ENCODE measurements at regions not wholly inside any gene's neighbourhood (a gene's known extent, or its start where the extent isn't known, plus 50 kb on each side); places are given as distances from the start of the nearest gene placed in this dataset.
"Not testable (repeated sequence)": the region's sequence is repeated elsewhere in the genome, so short reads cannot be mapped to it uniquely, and the experiment has no call there.

DNA sequence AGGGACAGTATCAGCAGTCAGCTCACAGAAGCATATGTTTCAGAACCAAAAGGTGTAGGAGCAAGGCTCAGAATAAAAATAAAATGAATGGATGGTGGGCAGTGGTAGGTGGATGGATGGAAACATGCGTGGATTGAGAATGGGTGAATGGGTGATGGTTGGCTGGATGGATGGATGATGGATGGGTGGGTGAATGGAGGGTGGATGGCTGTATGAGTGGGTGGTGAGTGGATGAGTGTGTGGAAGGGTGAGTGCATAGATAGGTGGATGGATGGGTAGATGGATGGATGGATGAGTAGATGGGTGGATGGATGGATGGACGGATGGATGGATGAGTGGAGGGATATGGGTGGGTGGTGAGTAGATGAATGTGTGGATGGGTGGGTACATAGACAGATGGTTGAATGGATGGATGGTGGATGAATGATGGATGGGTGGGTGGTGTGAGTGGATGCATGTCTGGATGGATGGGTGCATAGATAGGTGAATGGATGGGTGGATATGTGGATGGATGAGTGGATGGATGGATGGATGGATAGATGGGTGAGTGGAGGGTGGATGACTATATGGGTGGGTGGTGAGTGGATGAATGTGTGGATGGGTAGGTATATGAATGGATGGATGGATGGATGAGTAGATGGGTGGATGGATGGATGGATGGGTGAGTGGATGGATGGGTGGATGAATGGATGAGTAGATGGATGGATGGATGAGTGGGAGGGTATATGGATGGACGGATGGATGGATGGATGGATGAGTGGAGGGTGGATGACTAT is 164.2 kb downstream of the C9orf50 start:
- no peaks in the 10 kb centered on the region for H3K27me3 Mint-ChIP-seq
- peak overlapping the region; percentile 12 for H3K27ac Mint-ChIP-seq
- H3K4me3 Mint-ChIP-seq: no peak overlapping the region
- no peaks in the 10 kb centered on the region for H3K36me3 Mint-ChIP-seq (ENCODE audit: low read depth)
- H3K4me1 Mint-ChIP-seq (ENCODE audit: low read depth): peaks cover 50% of the 10 kb centered on the region
- no peaks in the 10 kb centered on the region for H3K9me3 Mint-ChIP-seq

DNA sequence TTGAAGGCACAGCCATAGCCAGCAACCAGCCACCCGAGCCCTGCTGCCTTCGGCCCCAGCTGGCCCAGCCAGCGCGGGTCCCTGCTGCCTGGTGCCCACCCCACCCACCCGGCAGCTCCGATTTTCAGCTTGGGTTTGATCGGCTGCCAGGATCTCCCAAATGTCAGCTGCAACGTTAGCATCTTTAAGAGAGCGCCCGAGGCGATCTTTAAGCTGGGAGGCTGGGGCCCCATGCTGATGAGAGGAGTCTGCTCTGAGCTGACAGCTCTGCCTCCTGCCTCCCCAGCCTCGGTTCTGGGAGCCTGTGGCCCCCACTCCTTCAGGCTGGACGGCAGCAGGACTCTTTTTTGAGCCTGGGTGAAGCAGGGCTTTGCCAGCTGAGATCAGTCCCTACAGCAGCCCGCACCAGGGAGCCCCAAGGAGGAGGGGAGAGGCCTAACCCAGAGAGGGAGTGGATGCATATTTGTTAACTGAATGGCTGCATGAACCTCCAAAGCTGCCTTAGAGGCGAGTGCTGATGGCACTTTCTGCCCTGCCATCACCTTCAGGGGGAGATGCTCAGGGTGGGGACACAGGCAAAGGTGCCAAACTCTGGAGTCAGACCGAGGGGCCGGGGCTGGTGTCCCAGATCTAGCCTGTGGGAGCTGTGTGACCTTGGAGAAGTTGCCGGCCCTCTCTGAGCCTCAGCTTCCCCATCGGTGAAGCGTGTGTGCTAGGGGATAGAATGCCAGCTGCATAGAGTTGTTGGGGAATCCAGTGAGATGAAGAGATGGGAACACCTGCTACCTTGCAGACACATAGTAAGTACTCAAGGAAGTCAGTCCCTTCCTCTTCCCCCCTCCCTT is 165.5 kb downstream of the C9orf50 start:
- Mint-ChIP-seq H3K9me3 (no peaks in the 10 kb centered on the region), H3K27me3 (no peaks in the 10 kb centered on the region), H3K4me1 (ENCODE audit: low read depth) (peaks cover 45% of the 10 kb centered on the region), H3K4me3 (no peak overlapping the region), H3K27ac (peak overlapping the region; percentile 58), H3K36me3 (ENCODE audit: low read depth) (no peaks in the 10 kb centered on the region)

DNA sequence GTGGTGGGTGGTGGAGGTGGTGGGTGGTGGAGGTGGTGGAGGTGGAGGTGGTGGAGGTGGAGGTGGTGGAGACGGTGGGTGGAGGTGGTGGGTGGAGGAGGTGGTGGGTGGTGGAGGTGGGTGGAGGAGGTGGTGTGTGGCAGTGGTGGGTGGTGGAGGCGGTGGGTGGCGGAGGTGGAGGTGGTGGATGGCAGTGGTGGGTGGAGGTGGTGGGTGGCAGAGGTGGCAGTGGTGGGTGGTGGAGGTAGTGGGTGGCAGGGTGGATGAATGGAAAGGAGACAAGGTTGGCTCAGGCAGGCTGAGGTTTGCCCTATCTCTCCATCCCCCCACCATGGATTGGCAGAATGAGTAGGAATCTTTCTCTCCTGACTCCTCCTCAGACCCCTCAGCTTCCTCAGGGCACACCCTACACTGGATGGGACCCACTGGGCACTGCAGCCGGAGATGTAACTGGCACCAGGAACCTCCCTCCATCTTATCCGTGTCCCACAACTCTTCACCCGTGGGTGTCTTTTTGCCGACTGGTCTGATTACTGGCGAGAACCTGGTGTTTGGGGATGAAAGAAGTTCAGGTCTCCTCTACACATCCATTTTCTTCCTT is 166.3 kb downstream of the C9orf50 start:
- Mint-ChIP-seq H3K4me3 (peak overlapping the region; percentile 30), H3K27me3 (no peaks in the 10 kb centered on the region), H3K36me3 (ENCODE audit: low read depth) (no peaks in the 10 kb centered on the region), H3K9me3 (no peaks in the 10 kb centered on the region), H3K4me1 (ENCODE audit: low read depth) (peaks cover 41% of the 10 kb centered on the region), H3K27ac (peak overlapping the region; percentile 58)

DNA sequence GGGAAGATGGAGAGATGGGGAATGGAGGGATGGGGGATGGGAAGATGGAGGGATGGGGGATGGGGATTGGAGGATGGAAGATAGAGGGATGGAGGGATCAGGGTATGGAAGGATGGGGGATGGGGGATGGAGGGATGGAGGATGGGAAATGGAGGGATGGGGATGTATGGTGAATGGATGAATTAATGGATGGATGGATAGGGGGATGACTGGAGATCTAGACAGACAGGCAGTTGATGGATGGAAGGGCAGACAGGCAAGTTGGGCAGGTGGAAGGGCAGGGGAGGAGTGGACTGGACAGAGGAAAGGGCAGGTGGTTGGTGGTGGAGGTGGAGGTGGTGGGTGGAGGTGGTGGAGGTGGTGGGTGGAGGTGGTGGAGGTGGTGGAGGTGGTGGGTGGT is 167.2 kb downstream of the C9orf50 start:
- H3K4me1 Mint-ChIP-seq (ENCODE audit: low read depth): peaks cover 34% of the 10 kb centered on the region
- H3K27me3 Mint-ChIP-seq: no peaks in the 10 kb centered on the region
- no peaks in the 10 kb centered on the region for H3K9me3 Mint-ChIP-seq
- H3K4me3 Mint-ChIP-seq: no peak overlapping the region
- peak overlapping the region; percentile 83 for H3K27ac Mint-ChIP-seq
- no peaks in the 10 kb centered on the region for H3K36me3 Mint-ChIP-seq (ENCODE audit: low read depth)

DNA sequence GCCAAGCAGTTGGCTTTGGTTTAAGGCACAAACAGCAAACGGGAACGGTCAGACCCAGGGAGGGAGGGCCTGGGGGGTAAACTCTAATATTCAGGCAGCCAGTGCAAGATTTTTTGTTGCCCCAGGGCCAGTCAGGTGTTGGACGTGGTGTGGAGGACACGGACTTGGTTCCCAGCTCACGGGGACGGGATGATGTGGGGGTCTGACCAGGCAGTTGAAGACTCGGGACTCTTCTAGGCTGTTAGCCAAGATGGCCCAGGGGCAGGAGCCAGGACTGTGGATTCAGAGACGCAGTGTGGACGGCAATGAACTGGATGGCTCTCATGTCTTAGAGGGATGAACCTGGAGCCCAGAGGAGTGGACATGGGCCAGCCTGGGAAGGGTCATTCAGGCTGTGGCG is 169.2 kb downstream of the C9orf50 start:
- Mint-ChIP-seq H3K27ac (no peak overlapping the region), H3K36me3 (ENCODE audit: low read depth) (no peaks in the 10 kb centered on the region), H3K4me3 (no peak overlapping the region), H3K4me1 (ENCODE audit: low read depth) (peaks cover 17% of the 10 kb centered on the region), H3K27me3 (no peaks in the 10 kb centered on the region), H3K9me3 (no peaks in the 10 kb centered on the region)

DNA sequence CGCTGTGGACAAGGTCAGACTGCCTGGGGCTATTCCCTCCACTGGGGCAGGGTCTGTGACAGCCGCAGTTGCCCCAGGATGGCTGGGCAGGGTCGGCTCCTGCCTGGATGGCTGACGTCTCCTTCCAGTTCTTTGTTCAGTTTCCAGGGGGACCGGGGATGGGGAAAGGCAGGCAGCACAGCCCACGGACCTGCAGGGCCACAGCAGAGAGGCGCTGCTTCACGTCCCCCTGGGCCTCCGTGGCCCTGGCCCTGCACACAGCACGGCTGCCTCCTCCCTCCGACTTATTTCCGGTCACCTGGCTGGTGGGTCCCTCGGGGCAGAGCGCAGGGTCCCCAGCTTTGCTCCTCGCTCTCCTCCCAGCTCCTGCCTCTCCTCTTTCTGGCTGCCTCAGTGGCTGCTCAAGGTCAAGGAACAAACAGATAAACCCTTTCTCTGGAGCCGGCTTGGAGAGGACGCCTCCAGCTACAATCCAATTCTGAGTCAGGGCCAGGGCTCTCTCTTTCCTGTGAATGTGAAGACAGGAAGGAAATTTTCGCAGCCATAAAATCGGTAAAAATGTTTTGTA is 169.7 kb downstream of the C9orf50 start:
- Mint-ChIP-seq H3K36me3 (ENCODE audit: low read depth) (no peaks in the 10 kb centered on the region), H3K4me3 (no peak overlapping the region), H3K27ac (no peak overlapping the region), H3K27me3 (no peaks in the 10 kb centered on the region), H3K9me3 (no peaks in the 10 kb centered on the region), H3K4me1 (ENCODE audit: low read depth) (peaks cover 12% of the 10 kb centered on the region)

DNA sequence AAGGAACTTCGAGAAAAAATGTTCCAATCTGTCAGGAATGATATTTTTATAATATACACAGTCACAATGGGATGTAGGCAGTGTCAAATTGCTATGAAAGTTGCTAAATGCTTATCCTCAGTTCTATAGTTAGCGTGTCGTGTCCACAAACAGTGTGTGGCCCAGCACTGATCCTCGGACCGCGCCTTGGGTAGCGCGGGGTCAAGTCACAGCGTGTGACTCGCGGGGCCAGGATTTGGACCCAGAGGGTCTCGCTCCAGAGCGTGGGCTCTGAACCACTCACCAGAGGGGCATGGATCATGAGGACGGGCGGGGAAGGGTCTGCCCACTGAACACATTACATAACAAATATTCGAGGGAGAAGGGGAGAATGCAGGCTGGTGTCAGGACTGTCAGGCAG is 171.8 kb downstream of the C9orf50 start:
- H3K36me3 Mint-ChIP-seq (ENCODE audit: low read depth): no peaks in the 10 kb centered on the region
- no peaks in the 10 kb centered on the region for H3K27me3 Mint-ChIP-seq
- H3K27ac Mint-ChIP-seq: no peak overlapping the region
- H3K4me1 Mint-ChIP-seq (ENCODE audit: low read depth): peaks cover 7% of the 10 kb centered on the region
- no peak overlapping the region for H3K4me3 Mint-ChIP-seq
- H3K9me3 Mint-ChIP-seq: no peaks in the 10 kb centered on the region

DNA sequence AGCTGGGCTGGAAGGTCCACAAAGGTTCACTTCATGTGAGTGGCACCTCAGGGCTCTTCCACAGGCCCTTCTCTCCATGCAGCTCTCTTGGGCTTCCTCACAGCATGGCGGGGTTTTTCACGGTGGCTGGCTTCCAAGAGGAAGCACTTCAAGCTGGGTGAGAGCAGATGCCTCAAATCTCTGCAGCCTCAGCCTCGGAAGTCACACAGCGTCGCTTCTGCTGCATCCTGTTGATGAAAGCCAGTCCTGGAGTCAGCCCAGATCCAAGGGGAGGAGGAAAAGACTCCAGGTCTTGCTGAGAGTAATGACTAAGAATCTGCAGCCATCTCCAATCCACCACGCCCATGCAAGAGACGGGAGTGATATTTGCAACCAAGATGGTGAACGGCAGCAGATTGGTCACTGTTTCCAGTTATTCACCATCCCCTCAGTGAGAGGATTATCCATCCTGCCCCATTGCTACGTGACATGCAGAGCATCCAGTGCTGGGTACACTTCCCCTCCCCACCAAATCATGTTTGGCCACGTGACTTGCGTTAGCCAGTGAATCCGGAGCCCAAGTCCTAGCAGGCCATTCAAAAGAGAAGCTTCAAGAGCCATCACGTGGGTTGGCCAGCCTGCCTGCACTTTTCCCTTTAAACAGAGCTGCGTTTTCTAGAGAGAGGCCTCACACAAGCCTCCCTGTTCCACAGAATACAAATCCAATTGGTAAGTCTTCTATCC is 173.9 kb downstream of the C9orf50 start:
- peaks cover 4% of the 10 kb centered on the region for H3K4me1 Mint-ChIP-seq (ENCODE audit: low read depth)
- H3K27me3 Mint-ChIP-seq: no peaks in the 10 kb centered on the region
- H3K4me3 Mint-ChIP-seq: no peak overlapping the region
- no peak overlapping the region for H3K27ac Mint-ChIP-seq
- H3K9me3 Mint-ChIP-seq: no peaks in the 10 kb centered on the region
- no peaks in the 10 kb centered on the region for H3K36me3 Mint-ChIP-seq (ENCODE audit: low read depth)

DNA sequence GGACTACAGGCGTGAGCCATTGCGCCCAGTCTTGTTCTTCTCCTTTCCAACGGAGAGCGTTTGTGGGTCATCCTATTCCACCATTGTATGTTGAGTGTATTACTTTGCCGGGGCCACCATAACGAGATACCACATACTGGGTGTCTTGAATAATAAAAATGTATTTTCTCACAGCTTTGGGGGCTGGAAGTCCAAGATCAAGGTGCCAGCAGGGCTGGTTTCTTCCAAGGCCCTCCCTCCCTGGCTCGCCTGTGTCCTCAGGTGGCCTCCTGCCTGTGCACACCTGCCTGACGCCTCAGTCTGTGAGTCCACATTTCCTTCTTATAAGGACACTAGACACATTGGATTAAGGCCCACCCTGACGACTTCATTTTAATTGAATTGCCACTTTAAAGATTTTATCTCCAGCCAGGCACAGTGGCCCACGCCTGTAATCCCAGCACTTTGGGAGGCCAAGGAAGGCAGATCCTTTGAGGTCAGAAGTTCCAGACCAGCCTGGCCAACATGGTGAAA is 175.1 kb downstream of the C9orf50 start:
- Mint-ChIP-seq H3K27me3 (no peaks in the 10 kb centered on the region), H3K4me1 (ENCODE audit: low read depth) (peaks cover 6% of the 10 kb centered on the region), H3K36me3 (ENCODE audit: low read depth) (no peaks in the 10 kb centered on the region), H3K27ac (no peak overlapping the region), H3K9me3 (no peaks in the 10 kb centered on the region), H3K4me3 (no peak overlapping the region)

DNA sequence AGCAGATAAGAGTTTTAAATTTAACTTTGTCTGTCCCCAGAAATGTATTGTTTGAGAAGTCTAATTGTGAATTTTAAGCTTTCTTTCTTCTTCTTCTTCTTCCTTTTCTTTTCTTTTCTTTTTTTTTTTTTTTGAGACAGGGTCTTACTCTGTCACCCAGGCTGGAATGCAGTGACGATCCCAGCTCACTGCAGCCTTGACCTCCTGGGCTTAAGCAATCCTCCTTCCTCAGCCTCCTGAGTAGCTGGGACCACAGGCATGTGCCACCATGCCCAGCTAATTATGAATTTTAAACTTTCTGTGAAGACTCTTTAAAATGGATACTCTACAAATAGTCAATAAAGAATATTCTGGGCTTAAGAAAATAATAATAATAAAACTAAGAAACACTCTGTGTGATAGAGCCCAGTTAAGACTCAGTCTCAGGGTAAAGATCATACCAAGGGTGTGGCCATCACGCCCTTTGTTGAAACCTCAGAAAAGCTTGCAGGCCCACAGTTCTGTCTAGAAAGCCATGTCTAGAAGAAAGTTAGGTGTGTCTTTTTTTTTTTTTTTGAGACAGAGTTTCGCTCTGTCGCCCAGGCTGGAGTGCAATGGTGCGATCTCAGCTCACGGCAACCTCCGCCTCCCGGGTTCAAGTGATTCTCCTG is 177.3 kb downstream of the C9orf50 start:
- not testable (repeated sequence) for H3K9me3 Mint-ChIP-seq; H3K4me3 Mint-ChIP-seq; H3K36me3 Mint-ChIP-seq (ENCODE audit: low read depth); H3K27ac Mint-ChIP-seq
- peaks cover 16% of the 10 kb centered on the region for H3K27me3 Mint-ChIP-seq
- H3K4me1 Mint-ChIP-seq (ENCODE audit: low read depth): peaks cover 11% of the 10 kb centered on the region

DNA sequence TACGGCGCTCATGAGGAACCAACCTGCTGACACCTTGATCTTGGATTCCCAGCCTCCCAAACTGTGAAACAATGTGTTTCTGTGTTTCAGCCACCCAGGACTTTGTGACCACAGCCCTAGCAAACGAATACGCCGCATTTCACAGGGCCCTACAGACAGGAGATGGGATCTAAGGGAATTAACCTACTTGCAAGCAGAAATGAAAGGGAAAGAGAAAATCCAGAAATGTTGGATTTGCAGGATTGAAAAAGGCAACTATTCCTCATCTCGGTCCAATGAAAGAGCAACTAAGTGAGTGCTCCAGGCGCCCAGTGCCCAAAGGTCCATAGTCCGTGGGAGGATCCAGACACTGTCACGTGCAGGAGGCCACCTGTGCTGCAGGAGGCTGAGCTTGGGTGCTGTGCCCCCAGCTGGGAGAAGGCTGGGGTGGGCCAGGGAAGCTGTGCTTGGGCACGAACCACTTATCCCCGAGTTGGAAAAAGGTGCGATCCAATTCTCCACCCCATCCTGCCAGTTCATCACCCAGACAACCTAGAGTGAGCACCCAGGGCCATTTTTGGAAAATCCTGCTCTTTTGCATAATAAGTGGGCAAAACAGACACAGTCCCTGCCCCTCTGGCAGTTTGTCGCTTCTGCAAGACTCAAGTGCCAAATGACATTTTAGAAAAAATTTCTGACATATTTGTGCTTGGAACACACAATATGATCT is 177.9 kb downstream of the C9orf50 start:
- H3K27me3 Mint-ChIP-seq: peaks cover 22% of the 10 kb centered on the region
- no peaks in the 10 kb centered on the region for H3K9me3 Mint-ChIP-seq
- H3K4me3 Mint-ChIP-seq: no peak overlapping the region
- H3K36me3 Mint-ChIP-seq (ENCODE audit: low read depth): no peaks in the 10 kb centered on the region
- no peak overlapping the region for H3K27ac Mint-ChIP-seq
- peaks cover 16% of the 10 kb centered on the region for H3K4me1 Mint-ChIP-seq (ENCODE audit: low read depth)

DNA sequence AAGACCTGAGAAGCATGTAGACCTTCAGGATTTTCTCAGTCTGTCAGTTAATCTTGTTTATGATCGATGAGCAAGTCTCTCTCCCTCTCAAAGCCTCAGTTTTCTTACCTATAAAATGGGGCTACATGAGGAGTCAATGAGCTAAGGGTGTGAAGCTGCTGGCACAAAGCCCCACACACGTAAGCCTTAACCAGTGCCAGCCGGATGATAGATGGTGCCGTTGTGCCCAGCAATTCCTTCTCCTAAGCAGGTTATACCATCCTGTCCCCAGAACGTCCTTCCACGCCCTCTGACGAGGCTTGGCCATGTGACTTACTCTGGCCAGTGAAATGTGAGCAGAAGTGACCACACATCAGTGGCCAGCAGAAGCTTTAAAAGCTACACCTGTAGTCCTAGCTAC is 179.0 kb downstream of the C9orf50 start:
- H3K27me3 Mint-ChIP-seq: peaks cover 30% of the 10 kb centered on the region
- no peaks in the 10 kb centered on the region for H3K36me3 Mint-ChIP-seq (ENCODE audit: low read depth)
- no peak overlapping the region for H3K27ac Mint-ChIP-seq
- no peaks in the 10 kb centered on the region for H3K9me3 Mint-ChIP-seq
- H3K4me3 Mint-ChIP-seq: no peak overlapping the region
- H3K4me1 Mint-ChIP-seq (ENCODE audit: low read depth): peaks cover 24% of the 10 kb centered on the region

DNA sequence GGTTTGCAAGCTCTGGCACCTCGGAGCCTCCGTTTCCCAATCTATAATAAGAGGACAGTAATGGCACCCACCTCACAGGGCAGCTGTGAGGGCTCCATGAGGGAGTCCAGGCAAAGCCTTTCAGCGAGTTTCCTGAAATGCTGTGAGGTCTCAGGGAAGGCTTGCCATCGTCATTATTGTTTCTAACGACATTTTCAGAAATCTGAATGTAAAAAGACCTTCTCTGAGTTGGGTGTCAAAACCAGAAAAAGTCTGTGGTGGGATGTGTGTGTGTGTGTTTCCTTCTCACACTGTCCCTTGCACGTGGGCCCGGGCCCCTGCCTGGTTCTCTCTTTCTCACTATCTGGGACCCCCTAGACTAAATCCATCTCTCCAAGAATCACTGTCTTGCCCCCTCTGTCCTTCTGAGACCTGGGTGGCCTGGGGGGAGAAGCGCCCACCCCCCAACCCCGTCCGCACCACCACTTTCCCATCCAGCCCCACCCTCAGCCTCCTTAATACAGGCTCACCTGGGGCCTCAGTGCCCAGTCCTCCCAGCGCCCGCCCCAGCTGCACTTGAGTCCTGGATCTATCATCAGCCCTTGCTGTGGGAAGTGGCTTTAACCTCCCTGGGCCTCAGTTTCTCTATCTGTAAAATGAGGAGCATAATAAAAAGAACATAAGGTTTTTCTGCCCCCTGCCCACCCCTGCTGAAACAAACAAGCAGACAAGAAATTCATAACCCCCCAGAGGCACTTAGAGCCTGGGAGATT is 180.3 kb downstream of the C9orf50 start:
- Mint-ChIP-seq H3K36me3 (ENCODE audit: low read depth) (no peaks in the 10 kb centered on the region), H3K27me3 (peaks cover 36% of the 10 kb centered on the region), H3K4me3 (no peak overlapping the region), H3K27ac (no peak overlapping the region), H3K9me3 (no peaks in the 10 kb centered on the region), H3K4me1 (ENCODE audit: low read depth) (peaks cover 25% of the 10 kb centered on the region)

All from stimulated activated naive CD8-positive, alpha-beta T cell treated with anti-CD3 and anti-CD28 coated beads, Interleukin-15, Interleukin-2, amounts not matched to agents 100 ng/mL and 50 ng/mL, for 24 hours (primary cell).